ENCODE measurements at regions not wholly inside any gene's neighbourhood (a gene's known extent, or its start where the extent isn't known, plus 50 kb on each side); places are given as distances from the start of the nearest gene placed in this dataset.
"Not testable (repeated sequence)": the region's sequence is repeated elsewhere in the genome, so short reads cannot be mapped to it uniquely, and the experiment has no call there.

DNA sequence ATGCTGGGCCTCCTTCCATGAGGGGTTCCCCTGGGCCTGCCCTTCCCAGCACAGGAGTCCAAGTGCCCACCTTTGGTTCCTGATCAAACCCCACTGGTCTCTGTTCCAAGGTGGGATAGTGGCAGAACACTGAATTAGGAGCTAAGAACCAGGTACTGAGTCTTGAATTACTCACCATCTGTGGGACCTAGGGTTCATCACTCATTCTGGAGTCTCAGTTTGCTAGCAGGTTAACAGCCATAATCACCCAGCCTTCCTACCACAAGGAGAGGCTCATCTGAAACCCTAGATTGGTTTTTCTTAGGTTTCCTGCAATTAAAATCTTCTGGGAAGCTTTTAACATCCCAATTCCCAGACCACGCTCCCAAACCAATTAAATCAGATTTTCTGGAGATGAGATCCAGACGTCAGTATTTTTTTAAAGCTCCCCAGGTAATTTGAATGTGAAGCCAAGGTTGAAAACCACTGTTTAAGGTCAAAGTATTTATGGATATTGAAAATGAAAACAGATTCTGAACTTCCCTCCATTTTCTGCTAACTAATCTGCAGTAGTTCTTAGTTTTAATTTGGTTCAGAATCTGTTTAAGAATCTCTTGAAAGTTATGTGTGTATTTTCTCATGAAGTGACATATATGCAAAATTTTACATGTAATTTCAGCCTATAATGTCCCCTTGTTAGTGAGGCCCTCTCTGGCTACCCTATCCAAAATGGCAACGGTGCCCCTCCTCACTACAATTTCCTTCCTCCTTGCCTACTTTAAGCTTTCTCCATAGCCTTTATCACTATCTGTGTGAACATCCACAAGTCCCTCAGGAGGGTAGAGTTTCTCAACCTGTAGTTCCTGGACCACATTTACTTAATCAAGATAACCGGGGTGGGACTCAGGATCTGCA is 166.5 kb upstream of the CXCR4 start:
- Histone ChIP-seq H3K4me1 (ENCODE audit: insufficient read depth, low read length) (no peaks in the 10 kb centered on the region; the same call in 1 of the 2 replicates), H3K27me3 (ENCODE audit: insufficient read depth, low read length, poor library complexity) (no peaks in the 10 kb centered on the region), H4K20me1 (ENCODE audit: insufficient read depth, low read length) (no peaks in the 10 kb centered on the region), H2AFZ (ENCODE audit: low read depth, low read length) (no peak overlapping the region), H3K27ac (ENCODE audit: low read length) (no peak overlapping the region), H3K4me2 (ENCODE audit: insufficient read depth, low read length) (no peak overlapping the region), H3K9me3 (ENCODE audit: insufficient read depth, low read length, severe bottlenecking) (no peaks in the 10 kb centered on the region), H3K79me2 (ENCODE audit: insufficient read depth, low read length) (no peaks in the 10 kb centered on the region), H3K36me3 (ENCODE audit: insufficient read depth, low read length) (no peaks in the 10 kb centered on the region), H3K4me3 (ENCODE audit: low read depth in 1 of 2, low read length in 2 of 2) (no peak overlapping the region), H3K9ac (ENCODE audit: low read depth, low read length) (no peak overlapping the region)
- TF ChIP-seq, protein P1, sequence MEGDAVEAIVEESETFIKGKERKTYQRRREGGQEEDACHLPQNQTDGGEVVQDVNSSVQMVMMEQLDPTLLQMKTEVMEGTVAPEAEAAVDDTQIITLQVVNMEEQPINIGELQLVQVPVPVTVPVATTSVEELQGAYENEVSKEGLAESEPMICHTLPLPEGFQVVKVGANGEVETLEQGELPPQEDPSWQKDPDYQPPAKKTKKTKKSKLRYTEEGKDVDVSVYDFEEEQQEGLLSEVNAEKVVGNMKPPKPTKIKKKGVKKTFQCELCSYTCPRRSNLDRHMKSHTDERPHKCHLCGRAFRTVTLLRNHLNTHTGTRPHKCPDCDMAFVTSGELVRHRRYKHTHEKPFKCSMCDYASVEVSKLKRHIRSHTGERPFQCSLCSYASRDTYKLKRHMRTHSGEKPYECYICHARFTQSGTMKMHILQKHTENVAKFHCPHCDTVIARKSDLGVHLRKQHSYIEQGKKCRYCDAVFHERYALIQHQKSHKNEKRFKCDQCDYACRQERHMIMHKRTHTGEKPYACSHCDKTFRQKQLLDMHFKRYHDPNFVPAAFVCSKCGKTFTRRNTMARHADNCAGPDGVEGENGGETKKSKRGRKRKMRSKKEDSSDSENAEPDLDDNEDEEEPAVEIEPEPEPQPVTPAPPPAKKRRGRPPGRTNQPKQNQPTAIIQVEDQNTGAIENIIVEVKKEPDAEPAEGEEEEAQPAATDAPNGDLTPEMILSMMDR (IDR thresholded peaks at IDR 0.05; ENCODE audit: borderline replicate concordance, extremely low read depth, low read length, poor library complexity, severe bottlenecking): no peak
- TF ChIP-seq EZH2 (IDR thresholded peaks at IDR 0.05; ENCODE audit: borderline replicate concordance, low read depth, low read length, severe bottlenecking): no peak
- no peak for DNase-seq
- no peak for ATAC-seq (ENCODE audit: insufficient read depth, low read depth)

- Histone ChIP-seq H3K79me2 (ENCODE audit: insufficient read depth, low read length) (no peaks in the 10 kb centered on the region), H3K9ac (ENCODE audit: low read depth, low read length) (no peak overlapping the region), H3K4me2 (ENCODE audit: insufficient read depth, low read length) (no peak overlapping the region), H3K9me3 (ENCODE audit: insufficient read depth, low read length, severe bottlenecking) (no peaks in the 10 kb centered on the region), H4K20me1 (ENCODE audit: insufficient read depth, low read length) (no peaks in the 10 kb centered on the region), H3K27me3 (ENCODE audit: insufficient read depth, low read length, poor library complexity) (no peaks in the 10 kb centered on the region), H2AFZ (ENCODE audit: low read depth, low read length) (no peak overlapping the region), H3K4me3 (ENCODE audit: low read depth in 1 of 2, low read length in 2 of 2) (no peak overlapping the region), H3K4me1 (ENCODE audit: insufficient read depth, low read length) (no peaks in the 10 kb centered on the region; the same call in 1 of the 2 replicates), H3K36me3 (ENCODE audit: insufficient read depth, low read length) (no peaks in the 10 kb centered on the region), H3K27ac (ENCODE audit: low read length) (no peak overlapping the region)
- TF ChIP-seq, protein P1 (IDR thresholded peaks at IDR 0.05; ENCODE audit: borderline replicate concordance, extremely low read depth, low read length, poor library complexity, severe bottlenecking): no peak
- TF ChIP-seq EZH2 (IDR thresholded peaks at IDR 0.05; ENCODE audit: borderline replicate concordance, low read depth, low read length, severe bottlenecking): no peak
- ATAC-seq (ENCODE audit: insufficient read depth, low read depth) (no peak), DNase-seq (no peak)
These were observed 164.3 kb upstream of the CXCR4 start for GRCh38 chr2:136282251-136282650.

DNA sequence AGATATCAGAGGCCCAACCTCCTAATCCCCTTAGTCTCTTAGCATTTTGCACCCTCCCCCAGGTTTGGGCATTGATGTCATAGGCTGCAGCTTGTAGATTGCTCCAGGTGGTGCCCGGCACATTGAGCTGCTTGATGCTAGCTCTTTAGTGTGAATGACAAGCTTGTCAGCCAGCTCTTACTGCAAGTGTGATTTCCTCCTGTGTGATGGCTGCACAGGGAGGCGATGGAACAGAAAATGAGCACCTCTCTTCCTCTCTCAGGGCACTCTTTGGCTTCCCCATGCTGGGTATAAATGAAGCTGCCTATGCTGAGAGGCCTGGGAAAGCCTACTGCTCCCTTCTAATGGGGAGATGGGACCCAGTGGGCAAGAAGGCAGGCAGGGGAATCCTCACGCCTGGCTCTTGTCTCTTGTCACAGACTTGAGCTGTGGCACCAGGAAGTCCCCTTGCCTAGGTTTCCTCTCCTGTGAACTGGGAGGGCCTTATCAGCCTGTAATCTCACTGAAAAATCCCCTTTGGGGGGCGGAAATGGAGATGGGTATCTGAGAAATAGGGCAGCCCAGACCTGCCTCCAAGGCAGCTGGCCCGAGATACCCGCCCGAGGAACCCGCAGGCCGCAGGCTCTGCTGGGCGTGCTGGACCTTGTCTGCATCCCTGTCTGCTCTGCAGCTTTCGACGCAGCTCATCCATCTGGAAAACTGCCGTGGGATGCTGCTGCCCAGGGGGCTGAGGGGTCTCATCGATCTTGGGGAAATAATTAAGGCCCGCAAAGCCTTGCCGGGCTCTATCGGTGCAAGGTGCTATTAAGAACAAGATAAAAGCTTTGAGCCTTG is 163.5 kb upstream of the CXCR4 start:
- Histone ChIP-seq H3K4me2 (ENCODE audit: insufficient read depth, low read length) (no peak overlapping the region), H3K4me1 (ENCODE audit: insufficient read depth, low read length) (no peaks in the 10 kb centered on the region; the same call in 1 of the 2 replicates), H2AFZ (ENCODE audit: low read depth, low read length) (no peak overlapping the region), H3K79me2 (ENCODE audit: insufficient read depth, low read length) (no peaks in the 10 kb centered on the region), H3K36me3 (ENCODE audit: insufficient read depth, low read length) (no peaks in the 10 kb centered on the region), H3K9me3 (ENCODE audit: insufficient read depth, low read length, severe bottlenecking) (no peaks in the 10 kb centered on the region), H4K20me1 (ENCODE audit: insufficient read depth, low read length) (no peaks in the 10 kb centered on the region), H3K9ac (ENCODE audit: low read depth, low read length) (no peak overlapping the region), H3K27me3 (ENCODE audit: insufficient read depth, low read length, poor library complexity) (no peaks in the 10 kb centered on the region), H3K4me3 (ENCODE audit: low read depth in 1 of 2, low read length in 2 of 2) (no peak overlapping the region), H3K27ac (ENCODE audit: low read length) (peak overlapping the region; percentile 35; the same call in 1 of the 2 replicates)
- peak; percentile 43; the same call in 2 of the 3 replicates for ATAC-seq (ENCODE audit: insufficient read depth, low read depth)
- DNase-seq: no peak
- TF ChIP-seq EZH2 (IDR thresholded peaks at IDR 0.05; ENCODE audit: borderline replicate concordance, low read depth, low read length, severe bottlenecking): no peak
- TF ChIP-seq, protein P1 (IDR thresholded peaks at IDR 0.05; ENCODE audit: borderline replicate concordance, extremely low read depth, low read length, poor library complexity, severe bottlenecking): no peak

GRCh38 chr2:136266346-136266745 is 148.4 kb upstream of the CXCR4 start:
- 0 out of 2 replicates have a peak overlapping the region, but pooled peaks have one; percentile 16 for H3K27ac ChIP-seq (ENCODE audit: low read length)
- not testable (repeated sequence) for H3K36me3 ChIP-seq (ENCODE audit: insufficient read depth, low read length); H3K4me3 ChIP-seq (ENCODE audit: low read depth in 1 of 2, low read length in 2 of 2); H3K4me2 ChIP-seq (ENCODE audit: insufficient read depth, low read length); H4K20me1 ChIP-seq (ENCODE audit: insufficient read depth, low read length); H3K9me3 ChIP-seq (ENCODE audit: insufficient read depth, low read length, severe bottlenecking); ATAC-seq (ENCODE audit: insufficient read depth, low read depth); H3K4me1 ChIP-seq (ENCODE audit: insufficient read depth, low read length); H3K27me3 ChIP-seq (ENCODE audit: insufficient read depth, low read length, poor library complexity); H3K79me2 ChIP-seq (ENCODE audit: insufficient read depth, low read length); H2AFZ ChIP-seq (ENCODE audit: low read depth, low read length); DNase-seq; H3K9ac ChIP-seq (ENCODE audit: low read depth, low read length)

All from DND-41 (cell line).